Stimulated activated naive CD4-positive, alpha-beta T cell (primary cell): ENCODE measurements at regions not wholly inside any gene's neighbourhood (a gene's known extent, or its start where the extent isn't known, plus 50 kb on each side); places are given as distances from the start of the nearest gene placed in this dataset.
"Not testable (repeated sequence)": the region's sequence is repeated elsewhere in the genome, so short reads cannot be mapped to it uniquely, and the experiment has no call there.

Source experiments
- DNase-seq, 6 experiments: peaks; one replicate each; lab custom pipeline; 2025; lab: John Stamatoyannopoulos, UW

- DNase-seq, result no peak
These were observed 61.2 kb upstream of the VASH1 start for GRCh38 chr14:76699939-76700590.

- no peak for DNase-seq
These were observed 59.8 kb upstream of the VASH1 start for GRCh38 chr14:76701436-76701835.

GRCh38 chr14:76701981-76702380 lies 59.3 kb upstream of the VASH1 start:
- DNase-seq, result no peak

GRCh38 chr14:76705214-76705613 lies 56.1 kb upstream of the VASH1 start:
- DNase-seq, result no peak

- not testable (repeated sequence) for DNase-seq
These were observed 55.1 kb upstream of the VASH1 start for GRCh38 chr14:76706207-76706606.

GRCh38 chr14:76706811-76707210 lies 54.5 kb upstream of the VASH1 start:
- no peak for DNase-seq

- DNase-seq, result no peak
These were observed 53.2 kb upstream of the VASH1 start for GRCh38 chr14:76708028-76708427.

- no peak for DNase-seq
These were observed 52.5 kb upstream of the VASH1 start for GRCh38 chr14:76708771-76709170.

GRCh38 chr14:76710056-76711010 lies 50.9 kb upstream of the VASH1 start:
- peak in 4 of 6 experiments; percentile 7 to 38 (median 22) for DNase-seq
